ENCODE measurements at regions not wholly inside any gene's neighbourhood (a gene's known extent, or its start where the extent isn't known, plus 50 kb on each side); places are given as distances from the start of the nearest gene placed in this dataset.

GRCh38 chr2:199707593-199708185, 143.3 kb downstream of the FTCDNL1 start:
- ATAC-seq (no peak), DNase-seq (no peak)
- intact Hi-C loops (cut with DNase I): loop anchor here in 1 of 2 donors (10.0 kb wide), 1 partner anchor 157 kb away; no protein-coding TSS in a partner anchor

GRCh38 chr2:199705538-199705937, 145.5 kb downstream of the FTCDNL1 start:
- intact Hi-C loops (cut with DNase I): loop anchor here in 1 of 2 donors (10.0 kb wide), 1 partner anchor 159 kb away; no protein-coding TSS in a partner anchor
- DNase-seq (no peak), ATAC-seq (no peak)

DNA sequence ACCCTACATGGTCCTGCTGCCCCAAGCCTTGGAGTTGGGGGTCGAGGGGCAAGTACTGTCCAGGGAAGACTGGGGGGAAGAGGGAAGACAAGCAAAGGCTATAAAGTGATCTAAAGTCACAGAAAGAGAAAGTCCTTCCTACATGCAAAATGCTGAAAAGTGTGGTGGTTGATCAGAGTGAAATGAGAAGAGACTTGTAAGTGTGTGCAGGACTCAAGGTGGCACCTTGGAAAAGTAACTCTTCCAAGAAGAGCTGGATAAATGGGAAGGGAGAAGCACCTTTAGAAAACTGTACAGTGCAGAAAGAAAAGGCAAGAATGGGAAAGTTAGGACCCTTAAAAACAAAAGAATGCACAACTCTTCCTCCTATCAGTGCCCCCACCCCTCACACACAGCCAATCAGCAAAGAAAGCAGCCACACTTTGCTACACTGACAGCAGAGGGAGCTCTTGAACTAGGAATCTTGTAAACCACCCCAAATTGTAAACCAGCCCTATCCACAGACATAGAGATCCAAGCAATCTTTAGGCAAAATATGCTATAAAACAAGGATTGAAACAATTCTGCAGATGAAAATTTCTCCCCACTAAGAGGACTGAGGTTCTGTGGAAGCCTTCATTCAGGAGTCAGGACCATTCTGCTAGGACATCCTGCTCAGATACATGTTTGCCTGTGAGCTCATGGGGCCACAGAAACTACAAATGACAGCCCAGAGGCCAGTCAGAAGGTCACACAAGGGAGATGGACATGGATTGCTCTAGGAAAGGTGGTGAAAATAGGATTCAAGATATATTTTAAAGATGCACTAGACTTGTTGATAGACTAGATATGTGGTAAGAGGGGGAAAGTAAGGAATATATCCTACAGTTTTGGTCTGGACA, 146.4 kb downstream of the FTCDNL1 start:
- DNase-seq (no peak), ATAC-seq (peak in 1 of 2 donors; percentile 56)
- intact Hi-C loops (cut with DNase I): loop anchor here in 1 of 2 donors (10.0 kb wide), 1 partner anchor 160 kb away; no protein-coding TSS in a partner anchor

GRCh38 chr2:199703199-199703598, 147.8 kb downstream of the FTCDNL1 start:
- no peak for DNase-seq
- intact Hi-C loops (cut with DNase I): loop anchor here in 1 of 2 donors (10.0 kb wide), 1 partner anchor 162 kb away; no protein-coding TSS in a partner anchor
- ATAC-seq: no peak

DNA sequence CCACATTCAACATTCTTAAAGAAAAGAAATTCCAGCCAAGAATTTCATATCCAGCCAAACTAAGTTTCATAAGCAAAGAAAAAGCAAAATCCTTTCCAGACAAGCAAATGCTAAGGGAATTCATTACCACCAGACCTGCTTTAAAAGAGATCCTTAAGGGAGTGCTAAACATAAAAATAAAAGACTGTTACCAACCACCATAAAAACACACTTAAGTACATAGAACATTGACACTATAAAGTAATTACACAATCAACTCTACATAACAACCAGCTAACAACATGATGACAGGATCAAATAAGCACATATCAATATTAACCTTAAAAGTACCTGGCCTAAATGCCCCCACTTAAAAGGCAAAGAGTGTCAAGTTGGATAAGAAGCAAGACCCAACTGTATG, 153.5 kb downstream of the FTCDNL1 start:
- ATAC-seq (no peak), DNase-seq (no peak)
- intact Hi-C loops (cut with DNase I): no loop called here

GRCh38 chr2:199696048-199696447, 154.9 kb downstream of the FTCDNL1 start:
- no peak for ATAC-seq
- DNase-seq: no peak
- intact Hi-C loops (cut with DNase I): no loop called here

GRCh38 chr2:199693861-199694260, 157.1 kb downstream of the FTCDNL1 start:
- intact Hi-C loops (cut with DNase I): no loop called here
- ATAC-seq: no peak

GRCh38 chr2:199692489-199692888, 158.5 kb downstream of the FTCDNL1 start:
- no peak for DNase-seq
- intact Hi-C loops (cut with DNase I): no loop called here
- ATAC-seq: no peak

More at GRCh38 chr2:199693861-199694260, 157.1 kb downstream of the FTCDNL1 start:
- no peak for DNase-seq

DNA sequence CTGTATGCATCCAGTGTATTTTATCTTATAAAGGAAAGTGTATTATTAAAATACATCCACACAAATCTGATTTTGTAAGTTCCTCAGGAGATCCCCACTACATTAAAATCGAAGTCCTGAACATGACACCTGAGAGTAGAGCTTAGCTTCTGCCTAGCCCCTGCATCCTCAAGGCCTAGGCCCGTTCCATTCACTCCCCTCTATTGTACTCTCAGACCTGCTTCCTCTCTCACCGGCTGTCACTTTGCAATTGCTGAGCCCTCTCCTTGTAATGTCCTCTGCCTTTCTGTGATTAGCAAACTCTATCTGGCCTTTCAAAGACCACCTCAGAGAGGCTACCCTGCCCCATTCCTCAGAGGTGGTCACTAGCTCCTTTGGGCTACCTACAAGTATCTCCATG, 160.8 kb downstream of the FTCDNL1 start:
- DNase-seq (no peak), ATAC-seq (no peak)
- intact Hi-C loops (cut with DNase I): no loop called here

GRCh38 chr2:199685669-199686068, 165.3 kb downstream of the FTCDNL1 start:
- ATAC-seq (no peak), DNase-seq (no peak)
- intact Hi-C loops (cut with DNase I): no loop called here

DNA sequence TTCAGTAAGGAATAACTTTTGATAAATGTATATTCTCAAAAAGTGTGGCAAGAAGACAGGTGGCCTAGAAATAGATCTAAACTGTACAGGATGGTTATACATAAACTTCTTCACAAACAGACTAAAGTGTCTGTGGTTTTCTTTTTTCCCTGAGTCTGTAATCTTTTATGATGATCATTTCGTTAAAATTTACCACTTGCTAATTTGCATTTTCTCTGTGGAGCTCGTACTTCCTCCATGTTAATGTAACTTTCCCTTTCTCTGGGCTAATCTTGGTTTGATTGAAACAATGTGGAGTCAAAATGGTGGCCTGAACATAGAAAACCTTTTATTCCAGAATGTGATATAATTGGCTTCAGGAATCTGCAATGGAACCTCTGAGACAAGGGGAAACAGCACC, 166.2 kb downstream of the FTCDNL1 start:
- no peak for ATAC-seq
- intact Hi-C loops (cut with DNase I): no loop called here
- DNase-seq: no peak

DNA sequence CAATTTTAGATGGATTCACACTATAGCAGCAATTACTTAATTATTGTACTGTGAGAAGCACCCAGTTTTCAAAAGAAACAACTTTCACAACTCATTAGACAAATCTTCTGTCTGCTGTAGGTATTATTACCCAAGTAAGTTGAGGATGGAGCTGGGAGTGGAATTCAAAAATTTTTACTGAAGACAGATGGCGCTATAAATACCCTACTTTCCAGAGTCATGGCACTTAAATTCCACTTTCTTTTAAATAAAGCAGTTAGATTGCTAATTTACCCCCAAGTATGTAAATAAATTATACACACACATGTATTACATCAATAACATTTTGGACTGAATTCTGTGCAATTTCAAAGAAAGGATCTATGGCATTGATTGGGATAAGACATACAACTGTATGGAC, 166.8 kb downstream of the FTCDNL1 start:
- intact Hi-C loops (cut with DNase I): no loop called here
- DNase-seq (no peak), ATAC-seq (no peak)

GRCh38 chr2:199682001-199682400, 169.0 kb downstream of the FTCDNL1 start:
- intact Hi-C loops (cut with DNase I): no loop called here
- ATAC-seq (no peak), DNase-seq (no peak)

DNA sequence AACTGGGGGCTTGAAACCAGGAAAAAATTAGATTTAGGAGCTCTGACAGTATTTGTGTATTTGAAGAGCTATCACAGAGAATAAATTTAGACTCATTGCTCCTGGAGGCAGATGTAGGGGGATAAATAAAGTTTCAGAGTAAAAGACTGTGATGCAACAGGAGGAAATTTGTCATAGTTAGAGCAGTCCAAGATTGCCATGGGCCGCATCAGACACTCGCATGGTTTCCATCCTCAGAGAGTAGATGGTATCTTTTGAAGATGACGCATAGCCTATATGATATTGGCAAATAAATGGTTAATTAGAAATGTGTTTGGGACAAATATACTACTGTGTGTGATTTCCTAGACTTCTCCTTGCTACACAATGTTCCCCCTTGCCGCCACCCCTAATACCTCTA, 170.5 kb downstream of the FTCDNL1 start:
- intact Hi-C loops (cut with DNase I): no loop called here
- no peak for ATAC-seq
- no peak for DNase-seq

GRCh38 chr2:199679883-199680282, 171.1 kb downstream of the FTCDNL1 start:
- intact Hi-C loops (cut with DNase I): no loop called here
- no peak for DNase-seq
- no peak for ATAC-seq

DNA sequence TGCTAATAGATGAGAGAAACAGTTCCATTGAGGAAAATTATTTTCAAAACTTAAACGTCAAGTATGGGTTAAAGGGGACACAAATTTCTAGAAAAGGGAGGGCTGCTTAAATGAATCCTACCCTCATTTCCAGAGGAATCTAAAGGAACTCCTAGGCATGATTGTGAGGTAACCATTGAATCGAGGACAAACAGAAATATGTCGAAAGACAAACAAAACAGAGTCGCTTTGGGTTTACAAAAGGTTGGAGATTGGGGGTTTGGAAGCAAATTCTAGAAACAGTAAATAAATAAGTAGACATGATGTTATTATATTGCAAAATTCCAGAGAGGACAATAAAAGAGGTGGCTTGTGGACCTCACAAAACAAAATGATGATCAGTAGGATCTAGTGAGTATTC, 173.1 kb downstream of the FTCDNL1 start:
- no peak for ATAC-seq
- no peak for DNase-seq
- intact Hi-C loops (cut with DNase I): no loop called here

- DNase-seq: no peak
- intact Hi-C loops (cut with DNase I): no loop called here
- ATAC-seq: no peak
These were observed 182.3 kb downstream of the FTCDNL1 start for GRCh38 chr2:199668645-199669044.

DNA sequence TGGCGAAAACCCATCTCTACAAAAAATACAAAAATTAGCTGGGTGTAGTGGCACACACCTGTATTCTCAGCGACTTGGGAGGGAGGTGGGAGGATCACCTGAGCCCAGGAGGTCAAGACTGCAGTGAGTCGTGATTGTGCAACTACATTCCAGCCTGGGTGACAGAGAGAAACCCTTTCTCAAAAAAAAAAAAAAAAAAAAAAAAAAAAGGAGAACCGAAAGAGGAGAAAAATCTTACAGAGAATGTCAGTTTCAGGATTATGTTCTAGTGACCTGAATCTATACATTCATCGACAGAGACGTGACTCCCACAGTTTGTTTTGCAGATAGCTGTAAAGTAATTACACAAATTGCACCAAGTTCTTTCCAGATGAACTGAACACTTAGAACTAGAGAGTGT, 187.8 kb downstream of the FTCDNL1 start:
- intact Hi-C loops (cut with DNase I): no loop called here
- no peak for ATAC-seq
- DNase-seq: no peak

- no peak for ATAC-seq
- DNase-seq: no peak
- intact Hi-C loops (cut with DNase I): no loop called here
These were observed 188.7 kb downstream of the FTCDNL1 start for GRCh38 chr2:199662255-199662654.

- DNase-seq: no peak
- no peak for ATAC-seq
- intact Hi-C loops (cut with DNase I): no loop called here
These were observed 190.8 kb downstream of the FTCDNL1 start for GRCh38 chr2:199660167-199660566.

GRCh38 chr2:199659207-199659606, 191.8 kb downstream of the FTCDNL1 start:
- ATAC-seq: peak; percentile 61 to 87

More at GRCh38 chr2:199659207-199659606, 191.8 kb downstream of the FTCDNL1 start:
- DNase-seq: peak; percentile 41
- intact Hi-C loops (cut with DNase I): no loop called here
